T-helper 1 cell treated with Interleukin-12 subunit alpha and Interleukin-12 subunit beta and Interleukin-4 antibody, amounts not matched to agents 30 μg/mL and 1 μg/mL, for 36 hours (primary cell): ENCODE measurements at regions not wholly inside any gene's neighbourhood (a gene's known extent, or its start where the extent isn't known, plus 50 kb on each side); places are given as distances from the start of the nearest gene placed in this dataset.

Source experiments
- H3K27ac Mint-ChIP-seq: one replicate; pipeline ENCODE4 v1.8.0; 2021; ENCODE audit warnings: mild to moderate bottlenecking, mixed read lengths
- H3K27me3 Mint-ChIP-seq: one replicate; pipeline ENCODE4 v1.8.0; 2021; ENCODE audit warnings: low read depth, mixed read lengths
- H3K36me3 Mint-ChIP-seq: one replicate; pipeline ENCODE4 v1.8.0; 2021; ENCODE audit warnings: low read depth, mixed read lengths
- H3K4me1 Mint-ChIP-seq: one replicate; pipeline ENCODE4 v1.8.0; 2021; ENCODE audit warnings: low read depth, mixed read lengths
- H3K4me3 Mint-ChIP-seq: one replicate; pipeline ENCODE4 v1.8.0; 2021; ENCODE audit warnings: mild to moderate bottlenecking, moderate library complexity, mixed read lengths
- H3K9me3 Mint-ChIP-seq: one replicate; pipeline ENCODE4 v1.8.0; 2021; ENCODE audit warnings: mixed read lengths

GRCh38 chr5:124061068-124061430 is 549.1 kb downstream of the CSNK1G3 start:
- Mint-ChIP-seq H3K4me1 (no peaks in the 10 kb centered on the region), H3K9me3 (peaks cover 7% of the 10 kb centered on the region), H3K27ac (no peak overlapping the region), H3K4me3 (no peak overlapping the region), H3K27me3 (no peaks in the 10 kb centered on the region), H3K36me3 (no peaks in the 10 kb centered on the region)

GRCh38 chr5:124060413-124061067 is 548.6 kb downstream of the CSNK1G3 start:
- no peak overlapping the region for H3K27ac Mint-ChIP-seq
- H3K4me1 Mint-ChIP-seq, result no peaks in the 10 kb centered on the region
- no peak overlapping the region for H3K4me3 Mint-ChIP-seq
- no peaks in the 10 kb centered on the region for H3K36me3 Mint-ChIP-seq
- H3K9me3 Mint-ChIP-seq, result peaks cover 7% of the 10 kb centered on the region
- no peaks in the 10 kb centered on the region for H3K27me3 Mint-ChIP-seq

- Mint-ChIP-seq H3K9me3 (peaks cover 7% of the 10 kb centered on the region), H3K27me3 (no peaks in the 10 kb centered on the region), H3K4me1 (no peaks in the 10 kb centered on the region), H3K36me3 (no peaks in the 10 kb centered on the region), H3K27ac (no peak overlapping the region), H3K4me3 (no peak overlapping the region)
These were observed 548.0 kb downstream of the CSNK1G3 start for GRCh38 chr5:124060011-124060410.

GRCh38 chr5:124059200-124059599 is 547.2 kb downstream of the CSNK1G3 start:
- no peaks in the 10 kb centered on the region for H3K4me1 Mint-ChIP-seq
- H3K36me3 Mint-ChIP-seq, result no peaks in the 10 kb centered on the region
- peaks cover 7% of the 10 kb centered on the region for H3K9me3 Mint-ChIP-seq
- no peak overlapping the region for H3K27ac Mint-ChIP-seq
- H3K27me3 Mint-ChIP-seq, result no peaks in the 10 kb centered on the region
- no peak overlapping the region for H3K4me3 Mint-ChIP-seq

DNA sequence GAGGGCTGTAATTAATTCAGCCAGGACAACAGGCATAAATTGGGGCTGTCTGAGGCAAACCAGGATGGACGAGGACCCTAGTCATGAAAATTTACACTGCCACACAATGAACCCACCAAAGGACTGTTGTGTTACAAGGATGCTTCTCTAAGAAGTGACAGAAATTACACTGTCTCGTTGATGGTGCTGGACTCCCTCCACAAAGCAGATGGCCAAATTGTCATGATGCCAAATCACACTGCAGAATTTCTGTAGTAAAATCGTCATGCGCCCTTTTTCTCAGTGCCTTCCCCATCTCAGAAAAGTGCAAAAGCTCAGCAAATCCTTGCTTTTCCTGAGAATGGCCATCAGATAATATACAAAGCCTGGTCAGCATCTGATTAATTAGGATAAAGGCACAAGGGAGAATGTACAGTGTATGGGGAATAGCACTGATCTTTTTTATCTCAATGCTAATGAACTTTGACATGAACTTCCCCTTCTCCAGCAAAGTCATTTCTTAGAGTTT is 545.8 kb downstream of the CSNK1G3 start:
- no peak overlapping the region for H3K27ac Mint-ChIP-seq
- peaks cover 7% of the 10 kb centered on the region for H3K9me3 Mint-ChIP-seq
- no peaks in the 10 kb centered on the region for H3K36me3 Mint-ChIP-seq
- H3K4me1 Mint-ChIP-seq, result no peaks in the 10 kb centered on the region
- H3K4me3 Mint-ChIP-seq, result no peak overlapping the region
- H3K27me3 Mint-ChIP-seq, result no peaks in the 10 kb centered on the region

DNA sequence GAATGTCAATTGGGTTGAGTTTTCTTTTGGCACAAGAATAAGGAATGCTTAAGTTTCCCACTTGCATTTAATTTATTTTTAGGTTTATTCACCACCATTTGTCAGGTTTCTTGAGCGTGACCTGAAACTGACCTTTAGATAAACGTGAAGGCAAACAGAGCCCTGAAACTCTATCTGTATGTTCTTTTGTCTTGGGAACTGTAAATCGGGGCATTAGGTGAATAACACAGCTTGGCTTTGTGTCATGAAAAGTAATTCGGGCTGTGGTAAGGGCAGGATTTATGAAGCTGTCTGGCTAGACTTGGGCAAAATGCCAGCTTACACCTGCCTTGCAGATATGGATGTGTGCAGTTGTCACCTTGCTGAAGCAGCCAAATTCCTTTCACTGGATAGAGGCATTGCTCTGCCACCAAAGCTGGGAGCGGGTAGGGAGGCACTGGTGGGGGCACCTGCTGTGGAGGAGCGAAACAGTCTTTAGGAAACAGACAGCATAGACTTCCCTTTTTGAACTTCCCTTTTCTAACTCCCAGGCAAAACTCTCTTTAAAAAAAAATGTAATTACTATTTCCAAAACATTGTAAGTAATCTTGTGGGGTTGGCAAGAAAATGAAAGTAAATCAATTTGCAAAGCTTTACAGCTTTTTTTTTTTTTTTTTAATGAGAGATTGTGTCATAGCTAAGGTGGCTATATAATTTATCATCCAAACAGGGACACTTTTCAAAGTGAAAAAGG is 545.2 kb downstream of the CSNK1G3 start:
- Mint-ChIP-seq H3K9me3 (peaks cover 7% of the 10 kb centered on the region), H3K27ac (no peak overlapping the region), H3K4me1 (no peaks in the 10 kb centered on the region), H3K27me3 (no peaks in the 10 kb centered on the region), H3K4me3 (no peak overlapping the region), H3K36me3 (no peaks in the 10 kb centered on the region)

DNA sequence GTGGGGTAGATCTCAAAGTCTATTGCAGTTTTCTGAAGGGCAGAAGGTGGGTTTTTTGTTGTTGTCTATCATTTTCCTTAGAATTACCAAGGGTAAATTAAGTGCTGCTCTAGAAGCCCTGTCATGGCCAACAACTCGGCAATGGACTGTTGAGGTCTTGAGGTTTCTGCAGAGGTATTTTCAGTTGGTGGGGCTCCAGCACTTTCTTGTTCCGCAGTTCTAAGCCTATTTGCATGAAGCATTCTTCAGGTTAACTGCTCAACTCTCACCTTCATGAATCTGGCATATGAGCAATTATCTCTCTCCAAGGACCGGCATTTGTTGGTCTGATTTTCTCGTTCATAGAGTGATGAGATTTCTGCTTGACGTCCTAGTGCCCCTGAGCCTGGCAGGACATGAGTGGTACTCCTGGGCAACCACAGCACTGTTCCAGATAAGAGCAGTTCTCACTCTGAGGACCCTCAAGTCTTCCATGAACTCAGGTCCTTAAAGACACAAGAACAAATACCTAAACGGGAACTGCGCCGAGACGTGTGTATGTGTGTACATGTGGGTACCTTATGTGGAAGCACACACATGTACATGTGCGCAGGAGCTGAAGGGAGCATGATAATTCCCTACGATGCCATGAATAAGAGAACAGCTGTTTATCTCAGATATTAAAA is 544.5 kb downstream of the CSNK1G3 start:
- peaks cover 7% of the 10 kb centered on the region for H3K9me3 Mint-ChIP-seq
- H3K4me1 Mint-ChIP-seq, result no peaks in the 10 kb centered on the region
- no peaks in the 10 kb centered on the region for H3K36me3 Mint-ChIP-seq
- no peak overlapping the region for H3K27ac Mint-ChIP-seq
- H3K27me3 Mint-ChIP-seq, result no peaks in the 10 kb centered on the region
- no peak overlapping the region for H3K4me3 Mint-ChIP-seq

- Mint-ChIP-seq H3K27ac (no peak overlapping the region), H3K4me1 (no peaks in the 10 kb centered on the region), H3K36me3 (no peaks in the 10 kb centered on the region), H3K27me3 (no peaks in the 10 kb centered on the region), H3K4me3 (no peak overlapping the region), H3K9me3 (peaks cover 7% of the 10 kb centered on the region)
These were observed 543.8 kb downstream of the CSNK1G3 start for GRCh38 chr5:124055751-124056150.

DNA sequence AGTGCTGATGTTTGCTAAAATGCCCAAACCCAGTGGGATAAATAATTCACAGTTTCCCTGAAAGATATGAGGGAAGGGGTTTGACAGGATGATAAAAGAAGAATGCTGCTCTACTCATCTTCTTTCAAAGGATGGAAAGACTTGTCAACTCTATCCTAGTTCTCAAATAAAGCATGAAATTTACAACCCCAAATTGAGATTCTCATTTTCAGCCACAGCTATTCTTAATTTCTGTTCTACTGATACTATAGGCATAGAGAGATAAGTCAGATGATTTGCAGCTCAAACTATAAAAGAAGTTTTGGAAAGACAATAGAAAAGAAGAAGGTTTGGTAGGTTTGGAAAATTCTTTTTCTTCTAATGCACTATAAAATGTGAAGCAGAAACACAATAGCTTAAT is 542.6 kb downstream of the CSNK1G3 start:
- H3K4me3 Mint-ChIP-seq, result no peak overlapping the region
- no peaks in the 10 kb centered on the region for H3K4me1 Mint-ChIP-seq
- H3K27ac Mint-ChIP-seq, result no peak overlapping the region
- H3K36me3 Mint-ChIP-seq, result no peaks in the 10 kb centered on the region
- H3K9me3 Mint-ChIP-seq, result peaks cover 7% of the 10 kb centered on the region
- H3K27me3 Mint-ChIP-seq, result no peaks in the 10 kb centered on the region

DNA sequence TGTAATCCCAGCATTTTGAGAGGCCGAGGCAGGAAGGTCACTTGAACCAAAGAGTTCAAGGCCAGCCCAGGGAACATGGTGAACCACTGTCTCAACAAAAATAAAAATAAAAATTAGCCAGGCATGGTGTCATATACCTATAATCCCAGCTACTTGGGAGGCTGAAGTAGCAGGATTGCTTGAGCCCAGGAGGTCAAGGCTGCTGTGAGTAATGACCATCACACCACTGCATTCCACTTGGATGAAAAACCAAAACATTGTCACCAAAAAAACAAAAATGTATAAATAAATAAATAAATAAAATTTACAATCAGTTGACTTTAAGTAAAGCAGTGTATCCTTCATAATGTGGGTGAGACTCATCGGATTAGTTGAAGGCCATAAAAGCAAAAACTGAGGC is 541.4 kb downstream of the CSNK1G3 start:
- Mint-ChIP-seq H3K4me1 (no peaks in the 10 kb centered on the region), H3K9me3 (no peaks in the 10 kb centered on the region), H3K27me3 (no peaks in the 10 kb centered on the region), H3K27ac (no peak overlapping the region), H3K4me3 (no peak overlapping the region), H3K36me3 (no peaks in the 10 kb centered on the region)

GRCh38 chr5:124052201-124052600 is 540.2 kb downstream of the CSNK1G3 start:
- H3K27ac Mint-ChIP-seq, result no peak overlapping the region
- H3K27me3 Mint-ChIP-seq, result no peaks in the 10 kb centered on the region
- no peaks in the 10 kb centered on the region for H3K36me3 Mint-ChIP-seq
- no peaks in the 10 kb centered on the region for H3K9me3 Mint-ChIP-seq
- H3K4me3 Mint-ChIP-seq, result no peak overlapping the region
- H3K4me1 Mint-ChIP-seq, result no peaks in the 10 kb centered on the region

- no peaks in the 10 kb centered on the region for H3K9me3 Mint-ChIP-seq
- no peaks in the 10 kb centered on the region for H3K36me3 Mint-ChIP-seq
- H3K27me3 Mint-ChIP-seq, result no peaks in the 10 kb centered on the region
- H3K27ac Mint-ChIP-seq, result no peak overlapping the region
- H3K4me1 Mint-ChIP-seq, result no peaks in the 10 kb centered on the region
- H3K4me3 Mint-ChIP-seq, result no peak overlapping the region
These were observed 538.3 kb downstream of the CSNK1G3 start for GRCh38 chr5:124050120-124050770.

DNA sequence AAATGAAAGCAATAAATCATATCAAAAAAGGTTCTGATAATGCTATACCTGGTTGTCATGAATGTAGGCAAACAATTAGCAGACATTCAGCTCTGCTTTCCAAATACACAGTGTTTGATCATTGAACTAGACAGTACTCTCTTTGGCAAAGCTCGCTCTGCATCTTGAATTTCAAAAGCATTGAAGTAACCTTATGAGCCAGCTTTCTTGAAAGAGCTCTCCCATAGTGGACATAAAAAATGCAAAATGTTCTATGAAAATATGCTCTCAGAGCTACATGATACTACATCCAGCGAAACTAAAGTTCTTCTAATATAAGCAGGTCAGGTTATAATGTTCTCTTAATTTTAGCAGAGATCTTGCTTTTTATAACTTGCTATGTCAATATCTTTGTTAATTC is 533.4 kb downstream of the CSNK1G3 start:
- Mint-ChIP-seq H3K27me3 (no peaks in the 10 kb centered on the region), H3K9me3 (peaks cover 2% of the 10 kb centered on the region), H3K4me3 (no peak overlapping the region), H3K4me1 (no peaks in the 10 kb centered on the region), H3K27ac (no peak overlapping the region), H3K36me3 (no peaks in the 10 kb centered on the region)

- Mint-ChIP-seq H3K36me3 (no peaks in the 10 kb centered on the region), H3K27me3 (no peaks in the 10 kb centered on the region), H3K9me3 (peaks cover 5% of the 10 kb centered on the region), H3K27ac (no peak overlapping the region), H3K4me1 (no peaks in the 10 kb centered on the region), H3K4me3 (no peak overlapping the region)
These were observed 532.6 kb downstream of the CSNK1G3 start for GRCh38 chr5:124044613-124045012.
